Left ventricle myocardium inferior (tissue), 1 donor: ENCODE measurements at regions not wholly inside any gene's neighbourhood (a gene's known extent, or its start where the extent isn't known, plus 50 kb on each side); places are given as distances from the start of the nearest gene placed in this dataset.

ENCODE experiments used
- DNase-seq: peaks from one replicate; pipeline ENCODE4 v3.0.0-alpha.2; 2020
- H3K27ac ChIP-seq: fragments of 200-600 bp; replicated peaks from 2 replicates; pipeline ENCODE4 v1.8.0; 2021
- H3K27me3 ChIP-seq: fragments of 200-600 bp; 2 replicates; pipeline ENCODE4 v1.8.0; 2021; ENCODE audit warnings: low read depth
- H3K36me3 ChIP-seq: fragments of 200-600 bp; 2 replicates; pipeline ENCODE4 v1.8.0; 2021
- H3K4me1 ChIP-seq: fragments of 200-600 bp; 2 replicates; pipeline ENCODE4 v1.8.0; 2021
- H3K4me3 ChIP-seq: fragments of 200-600 bp; 2 replicates; pipeline ENCODE4 v1.8.0; 2021; ENCODE audit warnings: mild to moderate bottlenecking, moderate library complexity
- H3K9me3 ChIP-seq: fragments of 200-600 bp; replicated peaks from 2 replicates; pipeline ENCODE4 v1.8.0; 2021
- CTCF ChIP-seq: fragments of 200-600 bp; IDR thresholded peaks from 2 replicates; pipeline ENCODE4 v1.8.0; 2021; ENCODE audit warnings: antibody characterized with exemption, mild to moderate bottlenecking, borderline replicate concordance
- intact Hi-C: fragments of 100-400 bp; cut with micrococcal nuclease; formaldehyde crosslinking; loops from one replicate; pipeline ENCODE4 v1.11.0; 2022
- donor health status: DM: no; HTN: yes; CAD: no; lungs with severe emphysema.

- intact Hi-C loops, result no loop called here
- TF ChIP-seq CTCF, result no peak
- Histone ChIP-seq H3K4me1 (no peaks in the 10 kb centered on the region), H3K27ac (no peak overlapping the region), H3K9me3 (no peaks in the 10 kb centered on the region), H3K36me3 (no peaks in the 10 kb centered on the region), H3K27me3 (no peaks in the 10 kb centered on the region), H3K4me3 (no peak overlapping the region)
- no peak for DNase-seq
Observed at GRCh38 chr4:19380600-19380999, 871.1 kb upstream of the SLIT2 start.

- no peak overlapping the region for H3K4me3 ChIP-seq
- no peak overlapping the region for H3K27ac ChIP-seq
- no peaks in the 10 kb centered on the region for H3K4me1 ChIP-seq
- H3K27me3 ChIP-seq, result no peaks in the 10 kb centered on the region
- H3K9me3 ChIP-seq, result no peaks in the 10 kb centered on the region
- intact Hi-C loops, result no loop called here
- DNase-seq, result no peak
- no peak for TF ChIP-seq CTCF
- H3K36me3 ChIP-seq, result no peaks in the 10 kb centered on the region
Observed at GRCh38 chr4:19379191-19379708, 872.5 kb upstream of the SLIT2 start.

- TF ChIP-seq CTCF, result no peak
- intact Hi-C loops, result no loop called here
- H3K36me3 ChIP-seq, result no peaks in the 10 kb centered on the region
Observed at GRCh38 chr4:19375931-19376330, 875.8 kb upstream of the SLIT2 start.

GRCh38 chr4:19375136-19375804 lies 876.4 kb upstream of the SLIT2 start:
- H3K27ac ChIP-seq, result no peak overlapping the region
- H3K4me1 ChIP-seq, result no peaks in the 10 kb centered on the region
- no peaks in the 10 kb centered on the region for H3K27me3 ChIP-seq
- H3K36me3 ChIP-seq, result no peaks in the 10 kb centered on the region
- no peak overlapping the region for H3K4me3 ChIP-seq
- H3K9me3 ChIP-seq, result no peaks in the 10 kb centered on the region
- TF ChIP-seq CTCF, result no peak
- intact Hi-C loops, result no loop called here
- DNase-seq, result no peak

More at GRCh38 chr4:19375931-19376330, 875.8 kb upstream of the SLIT2 start:
- DNase-seq, result no peak
- no peak overlapping the region for H3K4me3 ChIP-seq
- H3K27me3 ChIP-seq, result no peaks in the 10 kb centered on the region
- H3K27ac ChIP-seq, result no peak overlapping the region
- no peaks in the 10 kb centered on the region for H3K9me3 ChIP-seq
- no peaks in the 10 kb centered on the region for H3K4me1 ChIP-seq

- intact Hi-C loops, result no loop called here
- no peak for TF ChIP-seq CTCF
- DNase-seq, result no peak
Observed at GRCh38 chr4:19372390-19372789, 879.3 kb upstream of the SLIT2 start.

More at GRCh38 chr4:19372390-19372789, 879.3 kb upstream of the SLIT2 start:
- H3K4me1 ChIP-seq, result no peaks in the 10 kb centered on the region
- H3K9me3 ChIP-seq, result no peaks in the 10 kb centered on the region
- H3K27me3 ChIP-seq, result no peaks in the 10 kb centered on the region
- no peak overlapping the region for H3K4me3 ChIP-seq
- H3K36me3 ChIP-seq, result no peaks in the 10 kb centered on the region
- no peak overlapping the region for H3K27ac ChIP-seq
